ENCODE measurements at regions not wholly inside any gene's neighbourhood (a gene's known extent, or its start where the extent isn't known, plus 50 kb on each side); places are given as distances from the start of the nearest gene placed in this dataset. TPM values are rescaled to one million over a fixed set of nuclear protein-coding genes. Genes with fewer than 3 reads are reported as not detected.

DNA sequence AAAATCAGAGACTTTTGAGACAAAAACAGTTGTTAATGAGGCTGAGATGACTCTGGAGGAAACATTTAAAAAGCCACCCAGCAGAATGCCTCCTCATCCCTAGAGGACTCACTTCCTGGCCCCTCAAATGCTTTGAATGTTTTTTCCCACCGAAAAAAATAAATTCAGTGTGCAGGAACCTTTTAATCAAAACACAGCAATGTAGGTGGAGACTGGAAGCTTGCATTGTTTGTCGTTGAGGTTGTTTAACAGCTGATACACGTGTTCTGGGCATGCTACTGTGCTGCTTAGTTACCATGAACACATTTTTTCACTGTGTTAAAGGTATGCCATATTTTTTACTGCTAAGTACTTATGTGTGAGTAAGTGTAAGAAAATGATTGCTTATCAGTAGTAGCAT lies 65.7 kb upstream of the ADCY2 start:
- no peak for TF ChIP-seq CTCF (IDR thresholded peaks at IDR 0.05)
- DNase-seq (no peak), ATAC-seq (no peak)
- no peak overlapping the region for H3K27ac Mint-ChIP-seq
- ChIA-PET CTCF (no interaction called here), POLR2A (interaction anchor here (0.7 kb wide), 1 partner anchor 300 kb away, joined by 3 read pairs; no protein-coding TSS in a partner anchor)
- H3K4me3 Mint-ChIP-seq = no peak overlapping the region
- intact Hi-C loops (cut with micrococcal nuclease) = no loop called here
- H3K9me3 Mint-ChIP-seq = no peaks in the 10 kb centered on the region
- H3K27me3 Mint-ChIP-seq = no peaks in the 10 kb centered on the region
- H3K4me1 Mint-ChIP-seq (ENCODE audit: low read depth) = no peaks in the 10 kb centered on the region
- H3K36me3 Mint-ChIP-seq (ENCODE audit: low read depth) = no peaks in the 10 kb centered on the region

GRCh38 chr5:7331131-7331530 lies 64.8 kb upstream of the ADCY2 start:
- H3K4me1 Mint-ChIP-seq (ENCODE audit: low read depth) = no peaks in the 10 kb centered on the region
- no peaks in the 10 kb centered on the region for H3K27me3 Mint-ChIP-seq
- intact Hi-C loops (cut with micrococcal nuclease) = no loop called here
- no peaks in the 10 kb centered on the region for H3K9me3 Mint-ChIP-seq
- no peak overlapping the region for H3K27ac Mint-ChIP-seq
- no peak overlapping the region for H3K4me3 Mint-ChIP-seq
- POLR2A ChIA-PET = no interaction called here
- DNase-seq (no peak), ATAC-seq (no peak)
- TF ChIP-seq CTCF (IDR thresholded peaks at IDR 0.05) = no peak
- no peaks in the 10 kb centered on the region for H3K36me3 Mint-ChIP-seq (ENCODE audit: low read depth)
- CTCF ChIA-PET = no interaction called here

Small RNAs in the stretch of these regions (microRNA-seq; reads per million reads assigned to microRNA genes)
- gene MIR4278 (ENCODE audit: borderline microRNAs expressed, borderline replicate concordance) = not detected

Measured in activated CD8-positive, alpha-beta T cell treated with anti-CD3 and anti-CD28 coated beads for 36 hours (primary cell).